OCI-LY1 (cell line): ENCODE measurements at regions not wholly inside any gene's neighbourhood (a gene's known extent, or its start where the extent isn't known, plus 50 kb on each side); places are given as distances from the start of the nearest gene placed in this dataset.

Source experiments
- CTCF ChIP-seq: fragments of 200-600 bp; sonication (generic), shearing (Covaris generic); IDR thresholded peaks from 2 replicates; pipeline ENCODE4 v1.5.1; 2017; ENCODE audit warnings: mild to moderate bottlenecking, antibody characterized with exemption, low read length, moderate library complexity, mixed read lengths
- EZH2 ChIP-seq: fragments of 200-600 bp; sonication (generic), shearing (Covaris generic); IDR thresholded peaks from 2 replicates; pipeline ENCODE4 v1.8.0; 2017; ENCODE audit warnings: borderline replicate concordance, mixed run types, mild to moderate bottlenecking, antibody characterized with exemption, low read length, moderate library complexity, mixed read lengths

GRCh38 chr3:18077128-18077840 is 334.9 kb upstream of the TBC1D5 start:
- TF ChIP-seq CTCF (no peak), EZH2 (no peak)
